ENCODE measurements at regions not wholly inside any gene's neighbourhood (a gene's known extent, or its start where the extent isn't known, plus 50 kb on each side); places are given as distances from the start of the nearest gene placed in this dataset.

DNA sequence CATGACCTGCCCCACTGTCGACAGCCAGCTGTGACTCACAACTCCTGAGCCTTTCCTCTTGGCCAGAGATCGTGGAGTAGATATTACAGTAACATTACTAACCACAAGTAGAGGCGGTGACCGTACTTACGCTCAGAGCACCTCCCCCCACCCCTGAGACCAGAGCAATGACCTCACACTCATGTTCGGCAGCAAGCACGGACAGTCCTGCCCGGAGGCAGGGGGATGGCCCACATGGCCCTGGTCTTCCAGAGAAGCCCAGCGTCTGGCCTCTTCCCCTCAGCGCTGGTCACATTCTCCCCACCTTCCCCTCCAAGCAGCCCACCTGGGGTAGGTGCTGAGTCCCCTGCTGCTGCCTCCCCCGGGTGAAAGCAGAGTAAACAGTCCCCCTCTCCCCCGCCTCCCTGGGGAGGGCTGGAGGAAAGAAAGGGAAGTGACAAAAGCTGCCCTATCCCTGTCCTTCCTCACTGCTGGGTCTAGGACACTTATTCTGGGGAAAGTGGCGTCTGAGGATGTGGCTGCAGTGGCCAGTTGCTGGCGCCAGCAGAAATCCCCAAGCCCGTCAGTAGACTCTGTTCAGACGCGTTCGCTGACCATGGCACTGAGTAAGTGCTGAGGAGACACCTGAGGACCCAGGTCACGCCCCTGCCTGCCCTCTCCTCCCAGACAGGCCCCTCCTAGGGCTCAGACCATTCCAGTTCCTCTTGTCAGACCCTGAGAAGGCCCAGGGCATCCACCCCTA lies 68.5 kb downstream of the MRPL14 start:
- TF ChIP-seq EZH2 (IDR thresholded peaks at IDR 0.05; ENCODE audit: low read length, unreplicated experiment) (no peak), EZH2phosphoT487 (IDR thresholded peaks at IDR 0.05; ENCODE audit: borderline replicate concordance, low read length) (no peak)
- TF ChIP-seq, protein P1, sequence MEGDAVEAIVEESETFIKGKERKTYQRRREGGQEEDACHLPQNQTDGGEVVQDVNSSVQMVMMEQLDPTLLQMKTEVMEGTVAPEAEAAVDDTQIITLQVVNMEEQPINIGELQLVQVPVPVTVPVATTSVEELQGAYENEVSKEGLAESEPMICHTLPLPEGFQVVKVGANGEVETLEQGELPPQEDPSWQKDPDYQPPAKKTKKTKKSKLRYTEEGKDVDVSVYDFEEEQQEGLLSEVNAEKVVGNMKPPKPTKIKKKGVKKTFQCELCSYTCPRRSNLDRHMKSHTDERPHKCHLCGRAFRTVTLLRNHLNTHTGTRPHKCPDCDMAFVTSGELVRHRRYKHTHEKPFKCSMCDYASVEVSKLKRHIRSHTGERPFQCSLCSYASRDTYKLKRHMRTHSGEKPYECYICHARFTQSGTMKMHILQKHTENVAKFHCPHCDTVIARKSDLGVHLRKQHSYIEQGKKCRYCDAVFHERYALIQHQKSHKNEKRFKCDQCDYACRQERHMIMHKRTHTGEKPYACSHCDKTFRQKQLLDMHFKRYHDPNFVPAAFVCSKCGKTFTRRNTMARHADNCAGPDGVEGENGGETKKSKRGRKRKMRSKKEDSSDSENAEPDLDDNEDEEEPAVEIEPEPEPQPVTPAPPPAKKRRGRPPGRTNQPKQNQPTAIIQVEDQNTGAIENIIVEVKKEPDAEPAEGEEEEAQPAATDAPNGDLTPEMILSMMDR (conservative IDR thresholded peaks at IDR 0.05; ENCODE audit: low read depth, low read length): no peak
